OCI-LY7 (cell line): ENCODE measurements at regions not wholly inside any gene's neighbourhood (a gene's known extent, or its start where the extent isn't known, plus 50 kb on each side); places are given as distances from the start of the nearest gene placed in this dataset.
"Not testable (repeated sequence)": the region's sequence is repeated elsewhere in the genome, so short reads cannot be mapped to it uniquely, and the experiment has no call there.

Experiments
- BruUV-seq: library from RNA; stranded (reverse); fragments of 400-500 nt; replicated peaks from 2 replicates; lab custom pipeline; 2021; lab: Mats Ljungman, UMichigan
- CTCF ChIA-PET: fragments of 300-600 bp; sonication (Branson Sonifier 250); formaldehyde crosslinking; loops from one replicate; lab custom pipeline; 2022; ENCODE audit warnings: antibody characterized with exemption; ENCODE audit not compliant: unreplicated experiment; lab: Charles Lee
- POLR2A ChIA-PET: fragments of 300-600 bp; sonication (Branson Sonifier 250); formaldehyde crosslinking; loops from one replicate; lab custom pipeline; 2022; ENCODE audit warnings: antibody characterized with exemption; lab: Charles Lee
- DNase-seq: peaks from one replicate; pipeline ENCODE4 v3.0.0-alpha.2; 2015; ENCODE audit warnings: low spot score
- H2AFZ ChIP-seq: fragments of 200-600 bp; sonication (generic), shearing (Covaris generic); 2 replicates; pipeline ENCODE4 v1.6.1; 2014; ENCODE audit warnings: mild to moderate bottlenecking, antibody characterized with exemption, low read length, moderate library complexity
- H3K27ac ChIP-seq: fragments of 200-600 bp; sonication (generic); 2 replicates; pipeline ENCODE4 v1.5.1; 2014; ENCODE audit warnings: mixed run types, low read depth, mild to moderate bottlenecking, moderate library complexity, low read length, inconsistent platforms; ENCODE audit not compliant: poor library complexity, severe bottlenecking
- H3K36me3 ChIP-seq: fragments of 200-600 bp; sonication (generic); 2 replicates; pipeline ENCODE4 v1.6.1; 2014; ENCODE audit warnings: mild to moderate bottlenecking, antibody characterized with exemption, low read length, moderate library complexity, mixed read lengths; ENCODE audit not compliant: insufficient read depth
- H3K4me1 ChIP-seq: fragments of 200-600 bp; sonication (generic); 2 replicates; pipeline ENCODE4 v1.5.1; 2014; ENCODE audit warnings: mild to moderate bottlenecking, low read length; ENCODE audit not compliant: insufficient read depth, poor library complexity, severe bottlenecking
- H3K4me2 ChIP-seq: fragments of 200-600 bp; sonication (generic); 2 replicates; pipeline ENCODE4 v1.6.1; 2014; ENCODE audit warnings: mild to moderate bottlenecking, low read length
- H3K4me3 ChIP-seq: fragments of 200-600 bp; sonication (generic); 2 replicates; pipeline ENCODE4 v1.5.1; 2014; ENCODE audit warnings: mild to moderate bottlenecking, low read depth, low read length; ENCODE audit not compliant: poor library complexity, severe bottlenecking
- H3K79me2 ChIP-seq: fragments of 200-600 bp; sonication (generic); 2 replicates; pipeline ENCODE4 v1.6.1; 2016; ENCODE audit warnings: low read depth, mild to moderate bottlenecking, low read length, moderate library complexity, mixed read lengths; ENCODE audit not compliant: insufficient read depth
- H3K9me2 ChIP-seq: fragments of 200-600 bp; sonication (generic); 2 replicates; pipeline ENCODE4 v1.6.1; 2016; ENCODE audit warnings: mild to moderate bottlenecking, low read length, mixed read lengths; ENCODE audit not compliant: insufficient read depth
- H3K9me3 ChIP-seq: fragments of 200-600 bp; sonication (generic); 2 replicates; pipeline ENCODE4 v1.6.1; 2014; ENCODE audit warnings: mild to moderate bottlenecking, mixed run types, low read length, mixed read lengths
- H4K20me1 ChIP-seq: fragments of 200-600 bp; sonication (generic); 2 replicates; pipeline ENCODE4 v1.6.1; 2014; ENCODE audit warnings: mild to moderate bottlenecking, antibody characterized with exemption, low read length, moderate library complexity, mixed read lengths; ENCODE audit not compliant: insufficient read depth
- EZH2phosphoT487 ChIP-seq: fragments of 200-600 bp; sonication (generic); IDR thresholded peaks from 2 replicates; pipeline ENCODE4 v1.6.1; 2018; ENCODE audit warnings: low read depth, borderline replicate concordance, mild to moderate bottlenecking, mixed run types, antibody characterized with exemption, low read length, moderate library complexity, mixed read lengths
- intact Hi-C: fragments of 100-400 bp; cut with micrococcal nuclease; formaldehyde crosslinking; loops from one replicate; pipeline ENCODE4 v1.10.0; 2022; ENCODE audit not compliant: unreplicated experiment
- TF ChIP-seq, protein P1 (sequence below): fragments of 200-600 bp; sonication (generic); conservative IDR thresholded peaks from 2 replicates; pipeline ENCODE4 v1.5.1; 2014; ENCODE audit warnings: mild to moderate bottlenecking, antibody characterized with exemption, low read length, moderate library complexity, mixed read lengths

- Histone ChIP-seq H3K4me1 (no peaks in the 10 kb centered on the region), H3K4me2 (no peak overlapping the region), H3K9me2 (no peaks in the 10 kb centered on the region), H3K36me3 (no peaks in the 10 kb centered on the region), H3K79me2 (no peaks in the 10 kb centered on the region), H3K4me3 (no peak overlapping the region), H3K9me3 (no peaks in the 10 kb centered on the region), H3K27ac (no peak overlapping the region), H2AFZ (no peak overlapping the region), H4K20me1 (no peaks in the 10 kb centered on the region)
- no peak for DNase-seq
- TF ChIP-seq, protein P1, sequence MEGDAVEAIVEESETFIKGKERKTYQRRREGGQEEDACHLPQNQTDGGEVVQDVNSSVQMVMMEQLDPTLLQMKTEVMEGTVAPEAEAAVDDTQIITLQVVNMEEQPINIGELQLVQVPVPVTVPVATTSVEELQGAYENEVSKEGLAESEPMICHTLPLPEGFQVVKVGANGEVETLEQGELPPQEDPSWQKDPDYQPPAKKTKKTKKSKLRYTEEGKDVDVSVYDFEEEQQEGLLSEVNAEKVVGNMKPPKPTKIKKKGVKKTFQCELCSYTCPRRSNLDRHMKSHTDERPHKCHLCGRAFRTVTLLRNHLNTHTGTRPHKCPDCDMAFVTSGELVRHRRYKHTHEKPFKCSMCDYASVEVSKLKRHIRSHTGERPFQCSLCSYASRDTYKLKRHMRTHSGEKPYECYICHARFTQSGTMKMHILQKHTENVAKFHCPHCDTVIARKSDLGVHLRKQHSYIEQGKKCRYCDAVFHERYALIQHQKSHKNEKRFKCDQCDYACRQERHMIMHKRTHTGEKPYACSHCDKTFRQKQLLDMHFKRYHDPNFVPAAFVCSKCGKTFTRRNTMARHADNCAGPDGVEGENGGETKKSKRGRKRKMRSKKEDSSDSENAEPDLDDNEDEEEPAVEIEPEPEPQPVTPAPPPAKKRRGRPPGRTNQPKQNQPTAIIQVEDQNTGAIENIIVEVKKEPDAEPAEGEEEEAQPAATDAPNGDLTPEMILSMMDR: no peak
- CTCF ChIA-PET: no interaction called here
- intact Hi-C loops: no loop called here
- no TSS peak for BruUV-seq
- POLR2A ChIA-PET: interaction anchor here (1.5 kb wide), 1 partner anchor 27 kb away, joined by 3 read pairs; no protein-coding TSS in a partner anchor
Measured at GRCh38 chr5:143977891-143978461, 166.0 kb downstream of the HMHB1 start.

GRCh38 chr5:143979044-143979690 lies 167.2 kb downstream of the HMHB1 start:
- POLR2A ChIA-PET: interaction anchor here (0.7 to 1.0 kb wide), 2 partner anchors 9 to 27 kb away, joined by 3 to 4 read pairs; no protein-coding TSS in a partner anchor

GRCh38 chr5:143980506-143980905 lies 168.5 kb downstream of the HMHB1 start:
- ChIA-PET CTCF (no interaction called here), POLR2A (interaction anchor here (1.0 kb wide), 1 partner anchor 16 kb away, joined by 4 read pairs; no protein-coding TSS in a partner anchor)
- Histone ChIP-seq H3K4me1 (no peaks in the 10 kb centered on the region), H3K79me2 (no peaks in the 10 kb centered on the region), H3K9me2 (no peaks in the 10 kb centered on the region), H3K27ac (no peak overlapping the region), H3K4me3 (no peak overlapping the region), H3K4me2 (no peak overlapping the region), H3K36me3 (no peaks in the 10 kb centered on the region), H4K20me1 (no peaks in the 10 kb centered on the region), H2AFZ (no peak overlapping the region), H3K9me3 (no peaks in the 10 kb centered on the region)
- intact Hi-C loops: no loop called here
- DNase-seq: no peak
- BruUV-seq: no TSS peak
- TF ChIP-seq, protein P1: no peak
- TF ChIP-seq EZH2phosphoT487: no peak

More at GRCh38 chr5:143979044-143979690, 167.2 kb downstream of the HMHB1 start:
- TF ChIP-seq, protein P1: no peak
- Histone ChIP-seq H3K4me3 (no peak overlapping the region), H3K4me2 (no peak overlapping the region), H2AFZ (no peak overlapping the region), H3K36me3 (no peaks in the 10 kb centered on the region), H3K27ac (no peak overlapping the region), H4K20me1 (no peaks in the 10 kb centered on the region), H3K9me2 (no peaks in the 10 kb centered on the region), H3K9me3 (no peaks in the 10 kb centered on the region), H3K79me2 (no peaks in the 10 kb centered on the region), H3K4me1 (no peaks in the 10 kb centered on the region)
- intact Hi-C loops: no loop called here
- CTCF ChIA-PET: no interaction called here
- BruUV-seq: no TSS peak
- DNase-seq: no peak

GRCh38 chr5:143982957-143983356 lies 171.0 kb downstream of the HMHB1 start:
- H3K4me3 ChIP-seq, H4K20me1 ChIP-seq, H2AFZ ChIP-seq, H3K9me3 ChIP-seq, BruUV-seq, H3K4me2 ChIP-seq, intact Hi-C loops, CTCF ChIA-PET, H3K9me2 ChIP-seq, POLR2A ChIA-PET, H3K4me1 ChIP-seq, H3K27ac ChIP-seq, H3K36me3 ChIP-seq, DNase-seq, H3K79me2 ChIP-seq: not testable (repeated sequence)
